ENCODE measurements at regions not wholly inside any gene's neighbourhood (a gene's known extent, or its start where the extent isn't known, plus 50 kb on each side); places are given as distances from the start of the nearest gene placed in this dataset.
"Not testable (repeated sequence)": the region's sequence is repeated elsewhere in the genome, so short reads cannot be mapped to it uniquely, and the experiment has no call there.

DNA sequence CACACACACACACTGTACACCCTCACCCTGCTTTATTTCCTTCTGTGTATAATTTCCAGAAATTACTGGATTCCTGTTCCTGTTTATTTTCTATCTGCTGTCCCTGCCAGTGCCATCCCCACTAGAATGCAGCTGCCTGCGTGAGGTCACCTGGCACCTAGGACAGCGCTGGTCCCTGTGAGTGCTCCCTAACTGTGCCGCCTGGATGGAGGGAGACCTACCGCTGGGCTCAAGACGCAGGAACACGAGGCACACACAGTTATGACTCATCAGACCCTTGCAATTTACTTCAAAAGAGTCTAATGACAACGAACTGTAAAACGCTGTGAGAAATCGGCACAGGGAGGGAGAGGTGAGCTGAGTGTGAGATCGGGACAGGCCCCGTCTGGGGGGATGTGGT, 102.1 kb upstream of the RUFY1 start:
- TF ChIP-seq, protein P1, sequence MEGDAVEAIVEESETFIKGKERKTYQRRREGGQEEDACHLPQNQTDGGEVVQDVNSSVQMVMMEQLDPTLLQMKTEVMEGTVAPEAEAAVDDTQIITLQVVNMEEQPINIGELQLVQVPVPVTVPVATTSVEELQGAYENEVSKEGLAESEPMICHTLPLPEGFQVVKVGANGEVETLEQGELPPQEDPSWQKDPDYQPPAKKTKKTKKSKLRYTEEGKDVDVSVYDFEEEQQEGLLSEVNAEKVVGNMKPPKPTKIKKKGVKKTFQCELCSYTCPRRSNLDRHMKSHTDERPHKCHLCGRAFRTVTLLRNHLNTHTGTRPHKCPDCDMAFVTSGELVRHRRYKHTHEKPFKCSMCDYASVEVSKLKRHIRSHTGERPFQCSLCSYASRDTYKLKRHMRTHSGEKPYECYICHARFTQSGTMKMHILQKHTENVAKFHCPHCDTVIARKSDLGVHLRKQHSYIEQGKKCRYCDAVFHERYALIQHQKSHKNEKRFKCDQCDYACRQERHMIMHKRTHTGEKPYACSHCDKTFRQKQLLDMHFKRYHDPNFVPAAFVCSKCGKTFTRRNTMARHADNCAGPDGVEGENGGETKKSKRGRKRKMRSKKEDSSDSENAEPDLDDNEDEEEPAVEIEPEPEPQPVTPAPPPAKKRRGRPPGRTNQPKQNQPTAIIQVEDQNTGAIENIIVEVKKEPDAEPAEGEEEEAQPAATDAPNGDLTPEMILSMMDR (IDR thresholded peaks at IDR 0.05; ENCODE audit: insufficient read depth, low read depth, low read length) = not testable (repeated sequence)
- not testable (repeated sequence) for TF ChIP-seq EZH2 (IDR thresholded peaks at IDR 0.05; ENCODE audit: insufficient read depth, low read length)

Data from astrocyte (in vitro differentiated cells and primary cell).